ENCODE measurements at regions not wholly inside any gene's neighbourhood (a gene's known extent, or its start where the extent isn't known, plus 50 kb on each side); places are given as distances from the start of the nearest gene placed in this dataset.

DNA sequence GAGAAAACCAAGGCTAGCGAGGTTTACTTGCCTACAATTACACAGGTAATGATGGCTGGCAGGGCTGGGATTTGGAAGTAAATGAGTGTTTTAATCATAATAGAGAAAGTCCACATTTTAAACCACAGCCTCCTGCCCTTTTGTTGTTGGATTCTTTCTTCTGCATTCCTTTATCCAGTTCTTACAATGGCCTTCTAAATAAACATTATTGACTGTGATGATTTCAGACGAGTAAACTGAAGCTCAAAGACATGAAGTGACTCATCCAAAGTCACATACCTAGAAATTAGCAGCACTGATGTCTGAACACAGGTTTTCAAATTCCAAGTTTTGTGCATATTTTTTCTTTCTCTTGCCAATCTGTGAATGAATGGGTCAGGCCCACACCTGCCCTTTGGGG is 51.2 kb upstream of the C1QTNF7 start:
- DNase-seq, result no peak
